Hepatocyte (in vitro differentiated cells): ENCODE measurements at regions not wholly inside any gene's neighbourhood (a gene's known extent, or its start where the extent isn't known, plus 50 kb on each side); places are given as distances from the start of the nearest gene placed in this dataset.

ENCODE experiments used
- DNase-seq: peaks from one replicate; pipeline ENCODE4 v3.0.0-alpha.2; 2016; ENCODE audit warnings: low spot score
- H2AFZ ChIP-seq: fragments of 200-600 bp; sonication (generic); 2 replicates; pipeline ENCODE4 v1.6.0; 2016; ENCODE audit warnings: antibody characterized with exemption, mild to moderate bottlenecking
- H3K27ac ChIP-seq: fragments of 200-600 bp; sonication (generic); 2 replicates; pipeline ENCODE4 v1.5.1; 2016; ENCODE audit warnings: mild to moderate bottlenecking
- H3K27me3 ChIP-seq: fragments of 200-600 bp; sonication (generic); 2 replicates; pipeline ENCODE4 v1.6.1; 2016
- H3K36me3 ChIP-seq: fragments of 200-600 bp; sonication (generic); replicated peaks from 2 replicates; pipeline ENCODE4 v1.5.1; 2016; ENCODE audit warnings: low read depth; ENCODE audit not compliant: insufficient read depth
- H3K4me1 ChIP-seq: fragments of 200-600 bp; sonication (generic); 2 replicates; pipeline ENCODE4 v1.5.1; 2016; ENCODE audit warnings: mild to moderate bottlenecking, moderate library complexity; ENCODE audit not compliant: insufficient read depth
- H3K4me2 ChIP-seq: fragments of 200-600 bp; sonication (generic); 2 replicates; pipeline ENCODE4 v1.6.0; 2016
- H3K4me3 ChIP-seq: fragments of 200-600 bp; sonication (generic); 2 replicates; pipeline ENCODE4 v1.5.1; 2016; ENCODE audit warnings: mild to moderate bottlenecking
- H3K79me2 ChIP-seq: fragments of 200-600 bp; sonication (generic); 2 replicates; pipeline ENCODE4 v1.6.0; 2017; ENCODE audit warnings: mild to moderate bottlenecking
- H3K9me2 ChIP-seq: fragments of 200-600 bp; sonication (generic); replicated peaks from 2 replicates; pipeline ENCODE4 v1.6.0; 2017; ENCODE audit warnings: mild to moderate bottlenecking; ENCODE audit not compliant: insufficient read depth
- H3K9me3 ChIP-seq: fragments of 200-600 bp; sonication (generic); 2 replicates; pipeline ENCODE4 v1.5.1; 2016; ENCODE audit warnings: low read depth, mild to moderate bottlenecking
- H4K20me1 ChIP-seq: fragments of 200-600 bp; sonication (generic); 2 replicates; pipeline ENCODE4 v1.6.0; 2016; ENCODE audit warnings: mild to moderate bottlenecking; ENCODE audit not compliant: insufficient read depth, poor library complexity, severe bottlenecking
- CTCF ChIP-seq: fragments of 200-600 bp; sonication (generic); IDR thresholded peaks from 2 replicates; pipeline ENCODE4 v1.5.1; 2016; ENCODE audit warnings: antibody characterized with exemption, mild to moderate bottlenecking; ENCODE audit not compliant: poor library complexity
- EZH2 ChIP-seq: fragments of 200-600 bp; sonication (generic); IDR thresholded peaks from 2 replicates; pipeline ENCODE4 v1.6.1; 2016; ENCODE audit warnings: antibody characterized with exemption, mild to moderate bottlenecking, borderline replicate concordance
- EZH2phosphoT487 ChIP-seq: fragments of 200-600 bp; sonication (generic); IDR thresholded peaks from one replicate; pipeline ENCODE4 v1.6.1; 2018; ENCODE audit warnings: antibody characterized with exemption, mild to moderate bottlenecking, low read depth, moderate library complexity; ENCODE audit not compliant: unreplicated experiment, severe bottlenecking
- WGBS: methylation state at CpG from one replicate; pipeline ENCODE4 v1.1.6; 2016; ENCODE audit warnings: low lambda C conversion rate; ENCODE audit errors: missing lambda C conversion rate; 5-methylcytosine and 5-hydroxymethylcytosine counted together

DNA sequence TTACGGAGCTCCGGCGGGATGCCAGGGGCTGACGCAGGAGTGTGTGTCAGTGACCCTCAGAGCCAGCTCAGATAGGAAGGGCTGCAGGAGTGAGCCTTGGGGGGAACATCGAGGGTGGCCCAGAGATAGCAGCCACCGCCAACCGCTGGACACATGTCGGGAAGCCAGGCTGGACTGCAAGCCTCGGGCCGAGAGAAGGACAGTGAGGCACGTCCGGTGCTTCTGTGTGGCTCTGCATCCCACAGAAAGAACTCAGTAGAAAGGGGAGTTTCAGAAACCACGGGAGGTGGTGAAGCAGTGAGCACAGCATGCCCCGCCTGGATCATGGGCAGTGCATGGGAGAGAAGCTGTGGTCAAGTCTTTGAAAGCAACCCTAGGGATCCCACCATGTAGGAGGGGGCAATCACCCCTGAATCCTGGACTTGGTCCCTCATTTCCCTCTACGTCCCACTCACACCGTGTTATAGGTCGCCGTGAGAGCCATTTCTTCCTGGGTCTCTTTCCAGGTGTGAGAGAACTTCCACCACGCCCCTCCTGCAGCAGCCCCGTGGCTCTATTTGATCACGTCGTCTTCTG lies 383.7 kb upstream of the CDH4 start:
- WGBS, result 85% methylated on average over 20 of the region's 22 CpGs
- Histone ChIP-seq H3K9me2 (no peaks in the 10 kb centered on the region), H3K27me3 (peaks cover 2% of the 10 kb centered on the region), H3K4me1 (no peaks in the 10 kb centered on the region), H3K79me2 (no peaks in the 10 kb centered on the region), H3K9me3 (no peaks in the 10 kb centered on the region), H3K4me2 (no peak overlapping the region), H4K20me1 (no peaks in the 10 kb centered on the region), H3K4me3 (no peak overlapping the region), H2AFZ (no peak overlapping the region), H3K27ac (no peak overlapping the region), H3K36me3 (no peaks in the 10 kb centered on the region)
- DNase-seq, result no peak
- TF ChIP-seq EZH2phosphoT487, result no peak
- TF ChIP-seq EZH2, result no peak
- TF ChIP-seq CTCF, result no peak

GRCh38 chr20:60869087-60869486 lies 383.0 kb upstream of the CDH4 start:
- no peak for DNase-seq
- H3K9me2 ChIP-seq, result no peaks in the 10 kb centered on the region
- H3K27ac ChIP-seq, result no peak overlapping the region
- peaks cover 2% of the 10 kb centered on the region for H3K27me3 ChIP-seq
- no peak overlapping the region for H3K4me2 ChIP-seq
- H3K4me1 ChIP-seq, result no peaks in the 10 kb centered on the region
- TF ChIP-seq EZH2 (no peak), CTCF (no peak), EZH2phosphoT487 (no peak)
- no peak overlapping the region for H3K4me3 ChIP-seq
- H3K79me2 ChIP-seq, result no peaks in the 10 kb centered on the region
- H2AFZ ChIP-seq, result no peak overlapping the region
- WGBS, result 61% methylated on average over 12 of the region's 12 CpGs
- no peaks in the 10 kb centered on the region for H3K9me3 ChIP-seq
- H3K36me3 ChIP-seq, result no peaks in the 10 kb centered on the region
- no peaks in the 10 kb centered on the region for H4K20me1 ChIP-seq

DNA sequence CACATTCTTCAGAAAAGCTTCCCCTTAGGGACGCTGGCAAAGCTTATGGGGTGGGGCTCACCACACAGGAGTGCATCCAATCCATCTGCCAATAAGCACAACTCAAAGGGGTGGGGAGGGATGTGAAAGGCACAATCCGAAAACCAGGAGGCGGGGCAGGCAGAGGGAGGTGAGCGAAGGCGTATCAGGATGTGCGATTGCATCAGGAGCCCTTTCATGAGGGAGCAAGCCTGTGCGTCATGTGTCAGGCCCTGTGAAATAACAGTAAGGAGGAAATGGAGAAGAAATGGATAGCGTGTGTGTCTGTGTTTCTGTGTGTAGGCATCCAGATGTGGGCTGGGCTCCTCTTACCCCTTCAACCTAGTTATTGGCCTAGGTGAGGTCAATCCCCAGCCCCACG lies 382.4 kb upstream of the CDH4 start:
- no peak for DNase-seq
- Histone ChIP-seq H3K79me2 (no peaks in the 10 kb centered on the region), H2AFZ (no peak overlapping the region), H3K9me2 (no peaks in the 10 kb centered on the region), H3K27ac (no peak overlapping the region), H3K4me3 (no peak overlapping the region), H3K27me3 (peaks cover 2% of the 10 kb centered on the region), H4K20me1 (no peaks in the 10 kb centered on the region), H3K36me3 (no peaks in the 10 kb centered on the region), H3K9me3 (no peaks in the 10 kb centered on the region), H3K4me2 (no peak overlapping the region), H3K4me1 (no peaks in the 10 kb centered on the region)
- TF ChIP-seq EZH2 (no peak), EZH2phosphoT487 (no peak), CTCF (no peak)
- WGBS, result 79% methylated on average over 9 of the region's 9 CpGs

GRCh38 chr20:60870040-60870439 lies 382.0 kb upstream of the CDH4 start:
- Histone ChIP-seq H4K20me1 (no peaks in the 10 kb centered on the region), H3K4me1 (no peaks in the 10 kb centered on the region), H3K9me3 (no peaks in the 10 kb centered on the region), H3K27me3 (peaks cover 2% of the 10 kb centered on the region), H3K4me2 (no peak overlapping the region), H3K79me2 (no peaks in the 10 kb centered on the region), H3K9me2 (no peaks in the 10 kb centered on the region), H3K4me3 (no peak overlapping the region), H3K27ac (no peak overlapping the region), H3K36me3 (no peaks in the 10 kb centered on the region), H2AFZ (no peak overlapping the region)
- no peak for DNase-seq
- 93% methylated on average over 7 of the region's 7 CpGs for WGBS
- TF ChIP-seq EZH2 (no peak), EZH2phosphoT487 (no peak), CTCF (no peak)
